ENCODE measurements at regions not wholly inside any gene's neighbourhood (a gene's known extent, or its start where the extent isn't known, plus 50 kb on each side); places are given as distances from the start of the nearest gene placed in this dataset.

GRCh38 chr4:125951261-125951887 lies 636.6 kb downstream of the FAT4 start:
- no peak for DNase-seq

- DNase-seq, result no peak
Observed at GRCh38 chr4:125952631-125953030, 637.9 kb downstream of the FAT4 start.

GRCh38 chr4:125956276-125956675 lies 641.5 kb downstream of the FAT4 start:
- no peak for DNase-seq

- no peak for DNase-seq
Observed at GRCh38 chr4:125958519-125958918, 643.8 kb downstream of the FAT4 start.

GRCh38 chr4:125961626-125962025 lies 646.9 kb downstream of the FAT4 start:
- DNase-seq, result no peak

GRCh38 chr4:125975861-125976397 lies 661.2 kb downstream of the FAT4 start:
- no peak for DNase-seq

- no peak for DNase-seq
Observed at GRCh38 chr4:125979950-125980349, 665.2 kb downstream of the FAT4 start.

GRCh38 chr4:125983168-125983567 lies 668.4 kb downstream of the FAT4 start:
- no peak for DNase-seq

- no peak for DNase-seq
Observed at GRCh38 chr4:125985856-125986255, 671.1 kb downstream of the FAT4 start.

- DNase-seq, result no peak
Observed at GRCh38 chr4:125986307-125986706, 671.6 kb downstream of the FAT4 start.

- no peak for DNase-seq
Observed at GRCh38 chr4:125988464-125988863, 673.7 kb downstream of the FAT4 start.

GRCh38 chr4:125991398-125991797 lies 676.6 kb downstream of the FAT4 start:
- no peak for DNase-seq

- no peak for DNase-seq
Observed at GRCh38 chr4:125992891-125993290, 678.1 kb downstream of the FAT4 start.

- no peak for DNase-seq
Observed at GRCh38 chr4:125994024-125994423, 679.3 kb downstream of the FAT4 start.

- no peak for DNase-seq
Observed at GRCh38 chr4:125994430-125994829, 679.7 kb downstream of the FAT4 start.

GRCh38 chr4:126004941-126005340 lies 690.2 kb downstream of the FAT4 start:
- no peak for DNase-seq

GRCh38 chr4:126007142-126007541 lies 692.4 kb downstream of the FAT4 start:
- no peak for DNase-seq

GRCh38 chr4:126012691-126013290 lies 698.0 kb downstream of the FAT4 start:
- no peak for DNase-seq

GRCh38 chr4:126018274-126018673 lies 703.5 kb downstream of the FAT4 start:
- DNase-seq, result no peak

- no peak for DNase-seq
Observed at GRCh38 chr4:126023896-126024295, 709.1 kb downstream of the FAT4 start.

- DNase-seq, result no peak
Observed at GRCh38 chr4:126027601-126028000, 712.8 kb downstream of the FAT4 start.

GRCh38 chr4:126028876-126029275 lies 714.1 kb downstream of the FAT4 start:
- DNase-seq, result no peak

- no peak for DNase-seq
Observed at GRCh38 chr4:126037231-126037630, 722.5 kb downstream of the FAT4 start.

GRCh38 chr4:126038502-126039144 lies 723.9 kb downstream of the FAT4 start:
- no peak for DNase-seq

Measured in left kidney (tissue), 1 donor.